Fibroblast of lung (primary cell): ENCODE measurements at regions not wholly inside any gene's neighbourhood (a gene's known extent, or its start where the extent isn't known, plus 50 kb on each side); places are given as distances from the start of the nearest gene placed in this dataset.

Experiments
- DNase-seq, 2 donors: peaks; one replicate each; pipeline versions ENCODE4 v3.0.0 to v3.0.0-alpha.2; 2010; ENCODE audit warnings: low read depth in 2 of 2
- H2AFZ ChIP-seq: 2 replicates; pipeline ENCODE4 v1.5.1; 2012; ENCODE audit warnings: low read length, control low read depth, inconsistent platforms
- H3K27ac ChIP-seq: 2 replicates; pipeline ENCODE4 v1.5.1; 2011; ENCODE audit warnings: low read length, control low read depth; ENCODE audit not compliant: insufficient read depth
- H3K27me3 ChIP-seq: 2 replicates; pipeline ENCODE4 v1.5.1; 2011; ENCODE audit warnings: mild to moderate bottlenecking, low read length; ENCODE audit not compliant: control insufficient read depth, insufficient read depth
- H3K36me3 ChIP-seq: 2 replicates; pipeline ENCODE4 v1.5.1; 2011; ENCODE audit warnings: low read length; ENCODE audit not compliant: control insufficient read depth, insufficient read depth
- H3K4me1 ChIP-seq: 2 replicates; pipeline ENCODE4 v1.5.1; 2011; ENCODE audit warnings: low read length; ENCODE audit not compliant: control insufficient read depth, insufficient read depth; ENCODE audit errors: extremely low read depth
- H3K4me2 ChIP-seq: 2 replicates; pipeline ENCODE4 v1.5.1; 2011; ENCODE audit warnings: low read length, control low read depth; ENCODE audit not compliant: insufficient read depth; ENCODE audit errors: extremely low read depth
- H3K4me3 ChIP-seq, 4 experiments: fragments of 200-600 bp in 1 of 4; sonication (generic) in 1 of 4; replicated peaks in 1 of 4; 2 replicates each; pipeline ENCODE4 v1.5.1; 2011 to 2016; ENCODE audit warnings: low read length in 4 of 4, low read depth in 3 of 4, mild to moderate bottlenecking in 3 of 4, control low read depth in 2 of 4, inconsistent platforms in 1 of 4, mixed read lengths in 1 of 4; ENCODE audit not compliant: insufficient read depth in 1 of 4; ENCODE audit errors: control extremely low read depth in 1 of 4
- H3K79me2 ChIP-seq: 2 replicates; pipeline ENCODE4 v1.5.1; 2012; ENCODE audit warnings: mild to moderate bottlenecking, low read length, inconsistent platforms; ENCODE audit not compliant: control insufficient read depth, insufficient read depth
- H3K9ac ChIP-seq: 2 replicates; pipeline ENCODE4 v1.5.1; 2011; ENCODE audit warnings: mild to moderate bottlenecking, low read length, control low read depth; ENCODE audit not compliant: insufficient read depth
- H3K9me3 ChIP-seq: 2 replicates; pipeline ENCODE4 v1.5.1; 2012; ENCODE audit warnings: low read depth, low read length; ENCODE audit not compliant: control insufficient read depth, insufficient read depth
- H4K20me1 ChIP-seq: 2 replicates; pipeline ENCODE4 v1.5.1; 2011; ENCODE audit warnings: low read length; ENCODE audit not compliant: control insufficient read depth, insufficient read depth; ENCODE audit errors: extremely low read depth
- EZH2 ChIP-seq: IDR thresholded peaks from 2 replicates; pipeline ENCODE4 v1.5.1; 2012; ENCODE audit warnings: low read length, control low read depth, mild to moderate bottlenecking; ENCODE audit errors: missing control alignments
- TF ChIP-seq, protein P1 (sequence below), 2 donors: IDR thresholded peaks in 1 of 2; conservative IDR thresholded peaks in 1 of 2; 1 replicate in 1 of 2; 2 replicates in 1 of 2; pipeline ENCODE4 v1.5.1; 2011 to 2012; ENCODE audit warnings: low read length in 2 of 2, control low read depth in 1 of 2, inconsistent platforms in 1 of 2, low read depth in 1 of 2, mild to moderate bottlenecking in 1 of 2

- Histone ChIP-seq H3K36me3 (no peaks in the 10 kb centered on the region), H3K79me2 (no peaks in the 10 kb centered on the region), H3K4me1 (no peaks in the 10 kb centered on the region), H3K4me3 (no peak overlapping the region), H4K20me1 (no peaks in the 10 kb centered on the region), H2AFZ (no peak overlapping the region), H3K9me3 (no peaks in the 10 kb centered on the region), H3K9ac (no peak overlapping the region), H3K4me2 (no peak overlapping the region), H3K27me3 (no peaks in the 10 kb centered on the region), H3K27ac (no peak overlapping the region)
- TF ChIP-seq, protein P1, sequence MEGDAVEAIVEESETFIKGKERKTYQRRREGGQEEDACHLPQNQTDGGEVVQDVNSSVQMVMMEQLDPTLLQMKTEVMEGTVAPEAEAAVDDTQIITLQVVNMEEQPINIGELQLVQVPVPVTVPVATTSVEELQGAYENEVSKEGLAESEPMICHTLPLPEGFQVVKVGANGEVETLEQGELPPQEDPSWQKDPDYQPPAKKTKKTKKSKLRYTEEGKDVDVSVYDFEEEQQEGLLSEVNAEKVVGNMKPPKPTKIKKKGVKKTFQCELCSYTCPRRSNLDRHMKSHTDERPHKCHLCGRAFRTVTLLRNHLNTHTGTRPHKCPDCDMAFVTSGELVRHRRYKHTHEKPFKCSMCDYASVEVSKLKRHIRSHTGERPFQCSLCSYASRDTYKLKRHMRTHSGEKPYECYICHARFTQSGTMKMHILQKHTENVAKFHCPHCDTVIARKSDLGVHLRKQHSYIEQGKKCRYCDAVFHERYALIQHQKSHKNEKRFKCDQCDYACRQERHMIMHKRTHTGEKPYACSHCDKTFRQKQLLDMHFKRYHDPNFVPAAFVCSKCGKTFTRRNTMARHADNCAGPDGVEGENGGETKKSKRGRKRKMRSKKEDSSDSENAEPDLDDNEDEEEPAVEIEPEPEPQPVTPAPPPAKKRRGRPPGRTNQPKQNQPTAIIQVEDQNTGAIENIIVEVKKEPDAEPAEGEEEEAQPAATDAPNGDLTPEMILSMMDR (conservative IDR thresholded peaks at IDR 0.05 in 1 of 2, IDR thresholded peaks at IDR 0.05 in 1 of 2; ENCODE audit: low read depth in 1 of 2, low read length in 2 of 2), result no peak
- TF ChIP-seq EZH2, result no peak
- DNase-seq, result no peak
These were observed 154.4 kb downstream of the BMP2 start for GRCh38 chr20:6921717-6922386.

DNA sequence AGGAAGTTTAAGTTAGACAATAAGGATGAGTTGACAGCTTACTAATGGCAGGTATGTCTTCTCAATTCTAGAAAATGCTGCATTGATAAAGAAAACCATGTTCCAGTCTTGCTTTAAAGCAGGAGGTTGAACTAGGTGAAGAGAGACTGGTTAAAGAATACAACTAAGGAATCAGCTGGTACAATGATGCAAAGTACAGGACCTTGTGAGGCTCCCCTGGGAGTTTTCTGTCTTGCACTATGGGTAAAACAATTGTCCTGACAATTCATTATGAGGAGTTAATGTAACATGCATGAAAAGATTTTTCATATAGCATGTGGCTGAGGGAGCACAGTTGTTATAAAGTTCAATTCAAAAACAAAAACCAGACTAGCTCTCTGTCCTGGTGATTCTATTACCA, 157.2 kb downstream of the BMP2 start:
- Histone ChIP-seq H3K36me3 (no peaks in the 10 kb centered on the region), H3K4me3 (no peak overlapping the region), H3K4me2 (no peak overlapping the region), H3K79me2 (no peaks in the 10 kb centered on the region), H3K9ac (no peak overlapping the region), H2AFZ (no peak overlapping the region), H3K27ac (no peak overlapping the region), H4K20me1 (no peaks in the 10 kb centered on the region), H3K4me1 (no peaks in the 10 kb centered on the region), H3K9me3 (no peaks in the 10 kb centered on the region), H3K27me3 (no peaks in the 10 kb centered on the region)
- no peak for DNase-seq
- no peak for TF ChIP-seq EZH2
- TF ChIP-seq, protein P1 (conservative IDR thresholded peaks at IDR 0.05 in 1 of 2, IDR thresholded peaks at IDR 0.05 in 1 of 2; ENCODE audit: low read depth in 1 of 2, low read length in 2 of 2), result no peak

DNA sequence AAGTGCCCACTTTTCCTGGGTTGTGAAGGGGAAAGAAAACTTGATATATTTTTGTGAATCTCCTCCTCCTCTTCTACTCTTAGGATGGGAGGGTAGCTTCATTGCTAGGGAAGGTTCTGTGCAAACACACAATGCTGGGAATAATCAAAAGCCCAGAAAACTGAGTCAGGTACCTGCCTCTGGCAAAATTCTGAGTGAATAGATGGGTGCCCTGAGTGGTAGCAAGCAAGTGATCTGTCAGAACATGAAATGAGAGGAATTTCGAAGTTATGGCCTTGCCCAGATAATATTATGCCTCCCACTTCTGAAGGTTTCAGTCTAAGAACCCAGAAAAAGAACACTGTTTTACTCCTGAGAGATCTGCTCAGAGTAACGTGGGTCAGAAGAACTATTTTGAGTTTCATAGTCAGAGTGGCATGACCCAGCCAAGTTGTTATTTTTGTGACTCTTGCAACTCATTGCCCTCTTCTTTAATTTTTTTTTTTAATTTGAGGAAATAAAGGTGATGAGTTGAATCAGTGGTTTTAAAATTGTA, 158.3 kb downstream of the BMP2 start:
- no peak for TF ChIP-seq EZH2
- TF ChIP-seq, protein P1 (conservative IDR thresholded peaks at IDR 0.05 in 1 of 2, IDR thresholded peaks at IDR 0.05 in 1 of 2; ENCODE audit: low read depth in 1 of 2, low read length in 2 of 2), result no peak
- Histone ChIP-seq H3K9ac (no peak overlapping the region), H3K36me3 (no peaks in the 10 kb centered on the region)

More for the DNA sequence above, 158.3 kb downstream of the BMP2 start:
- Histone ChIP-seq H3K27me3 (no peaks in the 10 kb centered on the region), H2AFZ (no peak overlapping the region), H4K20me1 (no peaks in the 10 kb centered on the region), H3K4me1 (no peaks in the 10 kb centered on the region), H3K27ac (no peak overlapping the region), H3K4me3 (no peak overlapping the region), H3K4me2 (no peak overlapping the region), H3K79me2 (no peaks in the 10 kb centered on the region), H3K9me3 (no peaks in the 10 kb centered on the region)
- no peak for DNase-seq
